Myocyte (in vitro differentiated cells): ENCODE measurements at regions not wholly inside any gene's neighbourhood (a gene's known extent, or its start where the extent isn't known, plus 50 kb on each side); places are given as distances from the start of the nearest gene placed in this dataset.

Experiments used
- DNase-seq: peaks from one replicate; pipeline ENCODE4 v3.0.0-alpha.2; 2012; ENCODE audit warnings: low read depth

DNA sequence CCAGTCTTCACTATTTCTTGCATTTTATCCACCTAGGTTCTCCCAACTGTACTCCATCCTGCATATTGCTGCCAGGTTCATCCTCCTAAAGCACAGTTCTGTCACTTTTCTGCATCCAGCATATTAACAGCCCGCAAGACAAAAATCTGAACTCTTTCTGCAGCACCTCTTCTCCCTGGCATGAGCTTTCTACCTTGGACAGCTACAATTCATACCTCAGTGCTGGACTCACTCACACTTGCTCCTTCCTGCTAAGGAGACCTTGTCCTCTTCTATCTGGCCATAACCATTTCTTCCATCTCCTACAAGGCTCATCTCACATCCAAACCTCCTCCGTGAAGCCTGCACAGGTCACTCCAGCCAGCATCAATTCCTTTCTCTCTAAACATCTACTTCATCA lies 170.1 kb upstream of the GRIP1 start:
- no peak for DNase-seq

DNA sequence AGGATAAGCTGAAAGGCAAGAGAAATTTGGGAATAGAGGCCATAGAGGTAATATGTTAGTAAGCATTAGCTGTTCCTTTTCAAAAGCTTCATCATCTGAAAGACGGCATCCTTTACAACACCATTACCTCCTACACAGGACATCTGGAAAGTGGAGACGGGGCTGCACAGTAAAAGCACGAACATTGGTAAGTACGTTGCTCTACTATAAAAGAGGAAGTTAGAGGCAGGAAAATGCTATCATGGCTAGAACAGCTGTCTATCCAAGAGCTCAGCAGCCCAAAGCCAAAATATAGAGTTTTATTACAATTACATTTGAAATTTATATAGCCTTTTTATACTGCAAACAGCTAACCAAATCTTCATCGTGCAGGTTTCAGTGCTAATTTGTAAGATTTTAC lies 172.3 kb upstream of the GRIP1 start:
- no peak for DNase-seq

DNA sequence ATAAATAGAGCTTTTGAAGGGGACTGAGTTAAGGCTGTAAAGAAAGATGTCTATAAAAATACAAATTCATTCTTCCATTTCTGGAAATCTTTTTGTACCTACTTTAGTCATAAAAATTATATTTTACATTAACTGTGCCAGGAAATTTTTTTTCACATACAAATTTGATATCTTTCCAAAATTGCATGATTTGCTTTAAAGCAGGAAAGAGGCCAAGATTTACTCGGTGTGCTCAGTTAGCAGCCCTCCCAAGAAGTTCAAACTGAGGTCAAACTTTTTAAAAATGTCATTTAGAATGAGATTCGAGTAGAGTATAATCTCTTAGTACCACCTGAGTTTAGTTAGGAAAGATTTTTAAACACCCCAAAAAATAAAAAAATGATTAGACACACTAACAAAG lies 173.2 kb upstream of the GRIP1 start:
- no peak for DNase-seq

DNA sequence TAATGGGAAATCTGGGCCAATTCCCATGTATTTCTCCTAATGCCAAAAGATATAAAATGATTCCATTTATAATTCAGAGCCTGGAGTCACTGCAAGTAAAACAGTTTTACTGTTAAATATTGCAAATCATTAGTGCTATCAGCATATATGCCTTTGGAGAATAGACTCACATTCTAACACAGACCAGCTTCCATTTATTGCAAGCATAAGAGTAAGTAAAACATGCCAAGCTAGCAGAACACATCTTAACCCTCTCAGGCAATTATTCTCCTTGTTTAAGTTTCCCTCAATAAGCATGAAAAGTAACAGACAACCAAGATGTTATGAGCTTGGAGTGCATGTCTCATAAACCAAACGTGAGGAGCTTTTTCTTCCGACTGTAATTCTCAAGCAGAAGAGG lies 173.9 kb upstream of the GRIP1 start:
- DNase-seq: no peak

- DNase-seq: no peak
These were observed 181.0 kb upstream of the GRIP1 start for GRCh38 chr12:66859751-66860440.

DNA sequence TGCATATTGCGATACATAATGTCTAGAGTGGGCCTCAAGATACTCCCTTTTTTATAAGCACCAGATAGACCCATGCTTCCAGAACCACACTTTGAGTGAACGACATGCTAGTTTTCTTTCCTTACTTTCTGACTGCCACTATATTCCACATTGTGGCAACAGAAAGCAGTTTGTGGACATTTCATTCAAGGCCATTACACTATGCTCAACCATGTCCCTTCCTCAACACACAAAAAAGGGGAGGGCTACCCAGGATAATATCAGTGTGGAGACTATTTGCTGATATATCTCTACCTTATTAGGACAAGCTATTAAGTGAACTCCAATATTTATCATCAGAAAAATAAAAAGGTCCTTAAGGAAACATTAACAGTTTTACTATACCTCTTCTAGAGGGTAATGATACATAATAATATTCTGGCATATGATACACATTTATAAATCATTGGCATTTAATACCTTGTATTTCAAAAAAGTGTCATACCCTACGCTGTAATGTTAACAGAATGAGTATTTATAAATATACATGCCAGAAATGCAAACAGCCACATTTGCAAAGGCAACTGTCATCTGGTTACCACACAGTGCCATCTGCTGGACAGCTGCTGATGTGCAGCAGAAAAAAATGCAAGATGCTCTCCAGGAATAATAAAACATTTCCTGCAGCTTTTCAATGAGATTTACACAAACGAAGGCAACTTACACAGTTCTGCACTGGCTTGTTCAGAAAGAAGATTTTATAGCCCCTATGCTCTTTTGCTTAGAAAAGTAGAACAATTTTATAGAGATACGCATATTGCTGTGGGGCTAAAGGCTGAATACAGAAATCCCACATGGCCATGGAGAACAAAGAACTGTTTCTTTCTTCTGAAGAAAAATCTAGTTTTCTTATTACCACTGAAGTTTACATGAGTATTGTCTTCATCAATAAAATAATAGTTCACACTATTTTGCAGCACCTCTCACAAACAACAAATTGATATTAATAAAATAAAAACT lies 182.2 kb upstream of the GRIP1 start:
- DNase-seq: peak; percentile 61

DNA sequence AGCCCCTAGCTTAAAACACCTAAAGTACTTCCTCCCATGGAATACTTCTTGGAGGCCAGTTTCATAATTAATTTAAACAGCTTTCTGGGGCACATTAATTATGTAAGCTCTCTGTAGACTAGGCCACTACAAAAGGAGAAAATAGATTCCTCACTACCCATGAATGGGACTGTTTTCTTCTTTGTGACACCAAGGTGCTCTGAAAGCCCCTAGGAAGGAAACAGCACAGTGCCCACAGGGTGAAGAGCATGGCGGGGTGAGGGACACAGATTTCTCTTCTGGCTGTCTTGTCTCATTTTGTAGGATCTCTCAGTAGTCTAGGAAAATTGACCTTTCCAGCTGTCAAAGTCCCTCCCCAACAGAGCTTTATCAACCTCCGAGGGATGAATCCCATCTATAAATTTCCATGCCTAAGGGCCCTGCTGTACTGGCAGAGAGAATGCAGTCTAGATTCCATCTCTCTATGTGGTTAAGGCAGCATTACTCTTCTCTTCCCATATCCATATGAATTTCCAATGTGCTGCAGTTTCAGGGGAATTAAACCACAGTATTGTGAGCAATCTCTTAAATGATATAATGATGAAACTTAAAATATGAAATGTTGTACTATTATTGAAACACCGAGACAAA lies 183.6 kb upstream of the GRIP1 start:
- no peak for DNase-seq

- DNase-seq: no peak
These were observed 184.4 kb upstream of the GRIP1 start for GRCh38 chr12:66863276-66863675.

- no peak for DNase-seq
These were observed 199.0 kb upstream of the GRIP1 start for GRCh38 chr12:66877925-66878324.

DNA sequence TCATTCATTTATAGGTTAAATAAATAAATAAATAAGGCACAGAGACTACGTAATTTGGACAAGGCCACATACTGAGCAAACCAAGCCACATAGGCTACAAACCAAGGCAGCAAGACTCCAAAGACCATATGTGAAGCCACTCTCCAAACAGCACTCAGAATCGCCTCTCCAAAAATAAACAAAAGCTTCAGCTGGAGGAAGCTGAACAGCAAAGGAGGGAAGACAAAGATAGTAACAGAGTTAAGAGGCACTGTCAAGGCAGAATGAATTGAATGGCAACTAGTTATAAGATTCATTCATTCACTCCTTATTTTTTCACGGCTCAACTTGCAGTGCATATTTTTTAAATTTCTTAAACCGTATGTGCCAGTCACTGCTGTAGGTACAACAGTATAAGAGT lies 200.5 kb upstream of the GRIP1 start:
- no peak for DNase-seq

DNA sequence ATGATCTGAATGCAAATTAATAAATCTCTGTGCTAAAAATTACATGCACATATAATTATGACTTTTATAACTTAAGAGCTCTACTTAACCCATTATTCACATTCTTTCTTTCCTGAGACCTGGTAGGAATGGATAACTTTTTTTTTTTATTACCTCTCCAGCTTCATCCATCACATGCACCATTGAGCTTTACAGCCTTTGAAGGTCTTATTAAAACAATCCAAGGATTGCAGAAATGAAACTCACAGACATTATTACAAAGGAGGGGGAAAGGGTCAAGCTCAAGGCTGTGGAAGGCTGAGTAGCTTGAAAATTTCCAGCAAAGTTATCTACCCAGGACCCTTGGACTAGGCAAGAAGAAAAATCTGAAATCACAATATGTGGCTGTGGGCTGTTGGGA lies 202.5 kb upstream of the GRIP1 start:
- no peak for DNase-seq

DNA sequence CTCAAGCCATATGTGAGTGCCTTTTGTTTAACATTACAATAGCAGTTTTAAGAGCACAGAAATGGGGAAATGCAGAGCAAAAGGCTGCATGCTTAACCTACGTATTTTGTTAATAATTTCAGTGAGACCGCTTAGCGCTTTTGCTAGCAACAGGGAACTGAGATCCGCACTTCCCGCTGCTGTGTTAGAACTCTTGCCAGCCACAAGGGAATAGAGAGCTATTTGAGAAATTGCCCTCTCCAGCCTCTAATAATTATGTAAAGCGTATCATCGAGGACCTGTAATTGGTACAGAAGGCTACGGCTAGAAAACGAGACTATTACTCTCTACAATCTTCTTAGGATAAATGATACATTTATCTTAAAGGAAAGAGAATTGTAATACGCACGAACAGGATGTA lies 205.2 kb upstream of the GRIP1 start:
- no peak for DNase-seq

GRCh38 chr12:66885115-66885875 lies 206.4 kb upstream of the GRIP1 start:
- no peak for DNase-seq

- DNase-seq: no peak
These were observed 217.9 kb upstream of the GRIP1 start for GRCh38 chr12:66896797-66897196.

DNA sequence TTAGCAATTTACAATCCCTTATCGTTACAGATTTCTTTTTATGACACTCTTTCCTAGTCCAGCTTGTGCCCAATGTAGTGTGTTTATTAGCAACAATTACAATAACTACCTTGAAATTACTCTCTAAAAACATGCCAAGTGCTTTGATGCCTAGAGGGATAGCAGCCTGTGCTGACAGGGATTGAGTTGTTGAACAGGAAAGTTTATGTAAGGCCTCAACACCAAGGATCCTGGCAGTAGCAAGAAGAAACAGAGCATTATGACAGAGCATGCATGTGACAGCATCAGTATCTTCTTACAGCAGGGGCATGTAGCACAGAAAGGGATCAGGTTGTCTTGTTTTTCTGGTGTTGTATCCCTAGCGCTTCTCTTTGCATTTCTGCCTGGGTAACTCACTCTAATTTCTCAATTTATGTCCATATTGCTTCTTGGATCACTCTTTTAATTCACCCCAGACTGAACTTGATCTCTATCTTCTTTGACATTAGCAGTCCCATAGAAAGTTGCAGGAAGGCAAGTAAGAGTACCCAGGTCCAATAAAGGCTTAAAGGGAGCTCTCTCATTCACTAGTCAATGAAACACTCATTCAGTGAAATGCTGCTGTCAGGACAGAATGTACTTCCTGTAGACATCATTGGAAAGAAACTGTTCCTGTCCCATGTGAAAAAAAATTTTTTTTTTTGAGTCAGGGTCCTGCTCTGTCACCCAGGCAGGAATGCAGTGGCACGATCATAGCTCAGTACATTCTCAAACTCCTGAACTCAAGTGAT lies 220.0 kb upstream of the GRIP1 start:
- DNase-seq: no peak

- DNase-seq: no peak
These were observed 220.7 kb upstream of the GRIP1 start for GRCh38 chr12:66899588-66899987.

GRCh38 chr12:66900616-66901015 lies 221.7 kb upstream of the GRIP1 start:
- no peak for DNase-seq

DNA sequence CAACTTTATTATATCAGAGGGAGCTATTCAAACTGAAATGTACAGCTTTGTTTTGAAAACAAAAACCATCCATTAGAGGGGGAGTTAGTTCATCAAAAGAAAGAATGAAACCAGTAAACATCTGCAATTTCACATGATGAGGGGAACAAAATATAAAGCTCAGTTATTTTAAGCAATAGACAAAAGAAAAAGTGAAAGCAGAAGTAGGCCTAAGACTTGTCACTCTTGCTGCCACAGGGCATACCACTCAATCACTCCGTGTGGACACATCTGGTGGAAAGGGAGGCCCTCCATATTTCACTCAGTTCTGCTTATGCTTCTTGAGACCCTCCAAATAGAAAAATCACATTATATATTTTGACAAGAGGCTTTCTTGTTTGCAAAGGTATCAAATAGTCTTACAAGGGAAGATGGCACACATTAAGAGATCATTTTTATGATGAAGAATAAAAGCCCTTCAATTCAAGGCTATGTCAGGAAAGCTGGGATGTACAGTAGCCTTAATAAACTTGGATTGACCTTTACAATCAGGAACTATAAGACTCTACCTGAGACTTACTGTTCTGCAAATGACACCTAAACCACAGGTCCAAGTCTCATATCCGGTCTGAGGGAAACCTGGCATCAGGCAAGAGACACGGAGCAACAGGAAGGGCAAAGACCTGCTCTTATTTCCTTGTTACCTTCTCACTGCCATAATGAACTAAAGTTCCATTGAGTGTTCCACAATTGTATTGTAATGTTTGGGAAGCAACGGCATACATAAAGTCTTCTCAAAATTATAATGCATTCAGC lies 222.5 kb upstream of the GRIP1 start:
- DNase-seq: no peak

- DNase-seq: no peak
These were observed 223.1 kb upstream of the GRIP1 start for GRCh38 chr12:66902020-66902419.
